Endothelial cell of umbilical vein (primary cell): ENCODE measurements at regions not wholly inside any gene's neighbourhood (a gene's known extent, or its start where the extent isn't known, plus 50 kb on each side); places are given as distances from the start of the nearest gene placed in this dataset.
A peak's percentile ranks its signal among the peaks of the same experiment; 100 is the strongest.

Source experiments
- BruUV-seq: library from RNA; stranded (reverse); fragments of 400-500 nt; replicated peaks from 2 replicates; lab custom pipeline; 2021; lab: Mats Ljungman, UMichigan
- CTCF ChIA-PET: fragments of 300-600, 350-600 bp; sonication (Branson Sonifier 250); formaldehyde crosslinking; loops from one replicate; lab custom pipeline; 2021; ENCODE audit warnings: antibody characterized with exemption, inconsistent platforms; lab: Charles Lee
- POLR2A ChIA-PET: fragments of 300-600, 350-600 bp; sonication (Branson Sonifier 250); formaldehyde crosslinking; loops from one replicate; lab custom pipeline; 2021; ENCODE audit warnings: antibody characterized with exemption, inconsistent platforms; lab: Charles Lee
- DNase-seq: peaks from one replicate; pipeline ENCODE4 v3.0.0-alpha.2; 2011; ENCODE audit warnings: low read depth, low spot score
- FAIRE-seq: peaks from 2 replicates; lab custom pipeline; 2011; peaks lifted over from hg19 to GRCh38; lab: Jason Lieb, UNC
- H2AFZ ChIP-seq: 2 replicates; pipeline ENCODE4 v1.6.0; 2012; ENCODE audit warnings: low read depth, low read length, control low read depth, inconsistent platforms
- H3K27ac ChIP-seq: 2 replicates; pipeline ENCODE4 v1.5.1; 2011; ENCODE audit warnings: low read depth, mild to moderate bottlenecking, control low read depth, low read length, moderate library complexity; ENCODE audit not compliant: insufficient read depth
- H3K27me3 ChIP-seq, 2 experiments: 2 replicates each; pipeline versions ENCODE4 v1.6.0 to v1.6.1; 2011; ENCODE audit warnings: low read length in 2 of 2, mixed read lengths in 1 of 2; ENCODE audit not compliant: control insufficient read depth in 2 of 2, insufficient read depth in 2 of 2
- H3K36me3 ChIP-seq, 2 experiments: 2 replicates in 1 of 2; 3 replicates in 1 of 2; pipeline ENCODE4 v1.5.1; 2011; ENCODE audit warnings: low read length in 2 of 2, mild to moderate bottlenecking in 1 of 2, moderate library complexity in 1 of 2; ENCODE audit not compliant: control insufficient read depth in 2 of 2, insufficient read depth in 2 of 2; ENCODE audit errors: extremely low read depth in 1 of 2
- H3K4me1 ChIP-seq: 3 replicates; pipeline ENCODE4 v1.5.1; 2011; ENCODE audit warnings: mild to moderate bottlenecking, low read length; ENCODE audit not compliant: control insufficient read depth, insufficient read depth; ENCODE audit errors: extremely low read depth
- H3K4me2 ChIP-seq: 2 replicates; pipeline ENCODE4 v1.6.1; 2011; ENCODE audit warnings: low read length, control low read depth, mixed read lengths; ENCODE audit not compliant: insufficient read depth
- H3K4me3 ChIP-seq, 3 experiments: fragments of 200-600 bp in 1 of 3; sonication (generic), shearing (Covaris generic) in 1 of 3; replicated peaks in 1 of 3; 2 replicates each; pipeline ENCODE4 v1.5.1; 2011 to 2016; ENCODE audit warnings: control low read depth in 3 of 3, low read length in 3 of 3, mild to moderate bottlenecking in 2 of 3, inconsistent platforms in 1 of 3, low read depth in 1 of 3, moderate library complexity in 1 of 3; ENCODE audit not compliant: insufficient read depth in 1 of 3
- H3K79me2 ChIP-seq: 2 replicates; pipeline ENCODE4 v1.6.0; 2012; ENCODE audit warnings: low read length, inconsistent platforms; ENCODE audit not compliant: control insufficient read depth, insufficient read depth
- H3K9ac ChIP-seq: replicated peaks from 2 replicates; pipeline ENCODE3; 2011; ENCODE audit warnings: low read length, control low read depth; ENCODE audit not compliant: insufficient read depth; ENCODE audit errors: extremely low read depth
- H3K9me1 ChIP-seq: replicated peaks from 3 replicates; pipeline ENCODE4 v1.6.0; 2011; ENCODE audit warnings: mild to moderate bottlenecking, low read length; ENCODE audit not compliant: control insufficient read depth, insufficient read depth; ENCODE audit errors: extremely low read depth
- H3K9me3 ChIP-seq: replicated peaks from 2 replicates; pipeline ENCODE4 v1.5.1; 2012; ENCODE audit warnings: low read length, inconsistent platforms; ENCODE audit not compliant: control insufficient read depth, insufficient read depth
- H4K20me1 ChIP-seq: replicated peaks from 2 replicates; pipeline ENCODE3; 2011; ENCODE audit warnings: mild to moderate bottlenecking, low read length; ENCODE audit not compliant: control insufficient read depth, insufficient read depth; ENCODE audit errors: extremely low read depth
- EZH2 ChIP-seq: IDR thresholded peaks from 2 replicates; pipeline ENCODE4 v1.6.1; 2012; ENCODE audit warnings: borderline replicate concordance, low read depth, mild to moderate bottlenecking, moderate library complexity, low read length, inconsistent platforms; ENCODE audit not compliant: severe bottlenecking
- FOS ChIP-seq: IDR thresholded peaks from 2 replicates; pipeline ENCODE4 v1.6.1; 2011; ENCODE audit warnings: mild to moderate bottlenecking, low read length, moderate library complexity, borderline replicate concordance; ENCODE audit not compliant: insufficient read depth
- GATA2 ChIP-seq: IDR thresholded peaks from 2 replicates; pipeline ENCODE4 v1.7.0; 2011; ENCODE audit warnings: low read depth, mild to moderate bottlenecking, moderate library complexity, mixed read lengths, low read length; ENCODE audit not compliant: insufficient read length, insufficient read depth
- JUN ChIP-seq: IDR thresholded peaks from 2 replicates; pipeline ENCODE4 v1.6.1; 2011; ENCODE audit warnings: borderline replicate concordance, low read depth; ENCODE audit not compliant: insufficient read length, insufficient read depth
- POLR2AphosphoS5 ChIP-seq: IDR thresholded peaks from 2 replicates; pipeline ENCODE4 v1.6.1; 2012; ENCODE audit warnings: low read depth, mild to moderate bottlenecking, control low read depth, low read length, moderate library complexity; ENCODE audit not compliant: insufficient read depth
- dilution Hi-C: fragments of 300-500 bp; cut with MboI; formaldehyde crosslinking; loops from one replicate; pipeline ENCODE4 v1.15.0; 2019; ENCODE audit warnings: low sequenced_read_pairs; ENCODE audit not compliant: extremely low pct_ligation_motif_present
- intact Hi-C: fragments of 100-400 bp; cut with micrococcal nuclease; formaldehyde crosslinking; loops from one replicate; pipeline ENCODE4 v1.10.0; 2022
- TF ChIP-seq, protein P1 (sequence below): IDR thresholded peaks from 2 replicates; pipeline ENCODE4 v1.6.1; 2011; ENCODE audit not compliant: insufficient read depth, insufficient read length

DNA sequence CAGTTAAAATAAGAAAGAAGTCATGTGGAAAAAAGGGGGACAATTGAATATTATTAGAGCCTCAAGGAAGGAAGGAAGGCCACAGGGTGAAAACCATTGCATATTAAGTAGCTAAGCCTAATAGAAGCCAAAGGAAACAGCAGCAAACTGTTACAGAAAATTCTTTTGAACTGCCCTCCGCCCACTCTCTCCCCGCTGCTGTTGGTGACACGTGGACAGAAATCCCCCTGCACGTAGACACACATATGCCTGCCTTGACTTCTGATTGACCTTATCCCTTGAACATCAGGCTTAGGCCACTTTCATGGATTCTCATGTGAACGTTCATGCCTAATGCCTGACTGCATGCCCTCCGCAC is 229.1 kb downstream of the KCNRG start:
- intact Hi-C loops: loop anchor here (2.0 kb wide), 1 partner anchor 38 kb away; no protein-coding TSS in a partner anchor
- peak; percentile 72 for DNase-seq
- H3K4me2 ChIP-seq: peak overlapping the region; percentile 43

DNA sequence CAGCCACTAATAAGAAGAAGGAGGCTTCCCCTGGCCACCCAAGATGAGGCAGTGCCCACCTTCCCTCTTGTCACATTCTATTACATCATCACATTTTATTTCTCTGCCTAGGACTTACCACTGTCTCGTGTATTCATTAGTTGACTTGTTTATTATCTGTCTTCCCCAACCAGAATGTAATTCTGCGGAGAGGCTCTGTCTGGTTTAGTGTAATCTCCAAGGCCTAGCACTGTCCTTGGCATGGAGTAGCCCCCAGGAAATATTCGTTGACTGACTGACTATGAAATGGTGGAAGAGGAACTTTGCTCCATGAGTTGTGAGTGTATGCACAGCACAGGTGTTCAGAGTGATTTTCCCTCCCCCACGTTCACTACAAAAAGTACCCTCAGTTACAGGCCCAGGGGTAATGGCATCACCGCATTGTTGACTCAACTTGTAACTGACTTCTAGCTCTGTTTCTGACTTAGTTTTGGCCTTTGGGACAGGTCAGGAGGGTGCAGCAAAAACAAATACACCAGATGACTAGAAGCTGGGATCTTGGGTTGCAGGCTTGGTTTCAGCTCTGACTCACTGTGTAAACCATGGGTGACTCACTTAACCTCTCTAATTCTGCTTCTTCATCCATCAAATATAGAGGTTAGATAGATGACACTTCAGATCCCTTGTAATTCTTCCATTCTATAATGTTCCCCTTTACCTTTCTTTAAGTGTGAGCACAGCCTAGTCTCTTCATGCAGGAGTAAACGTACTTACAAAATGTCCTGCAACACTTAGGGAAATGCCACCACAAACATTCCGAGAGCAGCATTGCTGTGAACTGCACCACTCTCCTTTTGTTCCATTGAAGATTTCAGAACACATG is 229.7 kb downstream of the KCNRG start:
- Histone ChIP-seq H3K27ac (no peak overlapping the region), H3K4me3 (no peak overlapping the region), H3K4me2 (peak overlapping the region; percentile 43), H3K9ac (no peak overlapping the region), H3K9me3 (no peaks in the 10 kb centered on the region), H3K4me1 (peaks cover 15% of the 10 kb centered on the region), H3K27me3 (no peaks in the 10 kb centered on the region), H4K20me1 (no peaks in the 10 kb centered on the region), H2AFZ (no peak overlapping the region), H3K36me3 (no peaks in the 10 kb centered on the region), H3K79me2 (no peaks in the 10 kb centered on the region), H3K9me1 (no peaks in the 10 kb centered on the region)
- dilution Hi-C loops (no loop called here), intact Hi-C loops (loop anchor here (2.0 kb wide), 1 partner anchor 38 kb away; no protein-coding TSS in a partner anchor)
- peak; percentile 94 for TF ChIP-seq JUN
- peak; percentile 69 for TF ChIP-seq POLR2AphosphoS5
- TF ChIP-seq FOS: peak; percentile 99
- TF ChIP-seq, protein P1, sequence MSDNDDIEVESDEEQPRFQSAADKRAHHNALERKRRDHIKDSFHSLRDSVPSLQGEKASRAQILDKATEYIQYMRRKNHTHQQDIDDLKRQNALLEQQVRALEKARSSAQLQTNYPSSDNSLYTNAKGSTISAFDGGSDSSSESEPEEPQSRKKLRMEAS: no peak
- no peak for TF ChIP-seq EZH2
- TF ChIP-seq GATA2: peak; percentile 72
- FAIRE-seq: peak; percentile 85
- ChIA-PET POLR2A (no interaction called here), CTCF (interaction anchor here (1.0 to 1.4 kb wide), 2 partner anchors 19 to 26 kb away, joined by 3 to 4 read pairs; no protein-coding TSS in a partner anchor)
- peak; percentile 90 for DNase-seq
- no TSS peak for BruUV-seq

More for the DNA sequence above, 229.1 kb downstream of the KCNRG start:
- BruUV-seq: no TSS peak
- no peak overlapping the region for H3K9ac ChIP-seq
- H3K4me1 ChIP-seq: peaks cover 15% of the 10 kb centered on the region
- no peaks in the 10 kb centered on the region for H3K9me1 ChIP-seq
- no peak for FAIRE-seq
- no peaks in the 10 kb centered on the region for H3K27me3 ChIP-seq
- H3K9me3 ChIP-seq: no peaks in the 10 kb centered on the region
- H2AFZ ChIP-seq: no peak overlapping the region
- H4K20me1 ChIP-seq: no peaks in the 10 kb centered on the region
- CTCF ChIA-PET: interaction anchor here (0.6 to 1.4 kb wide), 3 partner anchors 18 to 41 kb away, joined by 3 to 4 read pairs (median 3); no protein-coding TSS in a partner anchor
- H3K4me3 ChIP-seq: no peak overlapping the region
- no peak overlapping the region for H3K27ac ChIP-seq
- no peaks in the 10 kb centered on the region for H3K79me2 ChIP-seq
- POLR2A ChIA-PET: no interaction called here
- TF ChIP-seq, protein P1: peak; percentile 19
- no peak for TF ChIP-seq EZH2
- H3K36me3 ChIP-seq: no peaks in the 10 kb centered on the region
- dilution Hi-C loops: no loop called here
